Stimulated activated CD8-positive, alpha-beta memory T cell treated with anti-CD3 and anti-CD28 coated beads, Interleukin-7, amount 100 ng/mL, for 4 hours (primary cell): ENCODE measurements at regions not wholly inside any gene's neighbourhood (a gene's known extent, or its start where the extent isn't known, plus 50 kb on each side); places are given as distances from the start of the nearest gene placed in this dataset.

Experiments
- DNase-seq, 2 donors: peaks; one replicate each; pipeline ENCODE4 v3.0.0-alpha.2; 2020; ENCODE audit warnings: low read depth in 2 of 2

- DNase-seq = no peak
These were observed 135.1 kb upstream of the CHST15 start for GRCh38 chr10:124228471-124228870.

GRCh38 chr10:124227988-124228387, 134.6 kb upstream of the CHST15 start:
- no peak for DNase-seq

GRCh38 chr10:124227055-124227975, 133.9 kb upstream of the CHST15 start:
- no peak for DNase-seq

DNA sequence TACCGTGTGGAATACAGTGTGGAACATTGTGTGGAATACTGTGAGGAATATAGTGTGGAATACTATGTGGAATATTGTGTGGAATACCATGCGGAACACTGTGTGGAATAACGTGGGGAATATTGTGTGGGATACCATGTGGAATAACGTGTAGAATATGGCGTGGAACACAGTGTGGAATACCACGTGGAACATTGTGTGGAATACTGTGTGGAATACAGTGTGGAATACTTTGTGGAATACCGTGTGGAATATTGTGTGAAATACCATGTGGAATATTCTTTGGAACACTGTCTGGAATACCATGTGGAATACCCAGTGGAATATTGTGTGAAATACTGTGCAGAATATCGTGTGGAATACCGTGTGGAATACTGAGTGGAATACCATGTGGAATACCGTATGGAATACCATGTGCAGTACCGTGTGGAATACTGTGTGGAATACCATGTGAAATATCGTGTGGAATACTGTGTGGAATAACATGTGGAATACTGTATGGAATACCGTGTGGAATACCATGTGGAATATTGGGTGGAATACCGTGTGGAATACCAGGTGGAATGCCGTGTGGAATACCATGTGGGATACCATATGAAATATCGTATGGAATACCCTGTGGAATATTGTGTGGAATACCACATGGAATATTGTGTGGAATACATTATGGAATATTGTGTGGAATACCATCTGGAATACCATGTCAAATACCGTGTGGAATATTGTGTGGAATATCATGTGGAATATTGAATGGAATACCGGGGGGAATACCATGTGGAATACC, 133.1 kb upstream of the CHST15 start:
- no peak for DNase-seq

GRCh38 chr10:124225467-124226270, 132.3 kb upstream of the CHST15 start:
- no peak for DNase-seq

GRCh38 chr10:124225029-124225466, 131.7 kb upstream of the CHST15 start:
- DNase-seq = no peak

DNA sequence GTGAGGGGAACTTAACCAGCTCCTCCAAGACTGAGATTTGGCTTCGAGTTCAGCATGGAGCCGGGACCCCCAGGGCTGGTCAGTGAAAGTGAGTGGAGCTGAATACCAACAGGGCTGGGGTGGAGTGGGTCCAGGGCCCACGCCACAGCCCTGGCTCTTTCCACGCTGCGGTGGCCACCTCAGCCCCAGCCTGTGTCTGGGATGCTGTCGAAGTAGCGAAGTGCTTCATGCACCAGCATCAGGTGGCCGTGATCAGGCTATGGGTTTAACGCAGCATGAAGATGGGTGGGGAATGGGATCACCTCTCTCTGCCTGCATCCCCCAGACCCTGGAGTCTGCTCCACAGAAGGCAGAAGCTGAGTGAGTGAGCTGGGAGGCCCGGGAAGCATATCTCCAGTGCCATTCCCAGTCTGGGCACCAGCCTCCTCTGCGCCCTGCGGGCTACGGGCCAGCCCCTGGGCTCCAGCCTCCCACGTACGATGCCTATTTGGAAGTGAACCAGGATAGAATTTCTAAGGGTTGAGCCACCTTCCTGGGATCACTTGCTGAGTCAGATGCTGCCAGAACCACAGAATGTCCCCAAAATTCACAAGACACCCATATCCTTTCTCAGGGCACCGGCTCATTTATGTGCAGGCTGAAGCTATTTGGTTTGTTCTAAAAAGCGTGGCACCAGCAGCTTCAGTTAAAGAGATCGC, 131.1 kb upstream of the CHST15 start:
- DNase-seq = no peak

GRCh38 chr10:124223711-124224085, 130.3 kb upstream of the CHST15 start:
- no peak for DNase-seq

DNA sequence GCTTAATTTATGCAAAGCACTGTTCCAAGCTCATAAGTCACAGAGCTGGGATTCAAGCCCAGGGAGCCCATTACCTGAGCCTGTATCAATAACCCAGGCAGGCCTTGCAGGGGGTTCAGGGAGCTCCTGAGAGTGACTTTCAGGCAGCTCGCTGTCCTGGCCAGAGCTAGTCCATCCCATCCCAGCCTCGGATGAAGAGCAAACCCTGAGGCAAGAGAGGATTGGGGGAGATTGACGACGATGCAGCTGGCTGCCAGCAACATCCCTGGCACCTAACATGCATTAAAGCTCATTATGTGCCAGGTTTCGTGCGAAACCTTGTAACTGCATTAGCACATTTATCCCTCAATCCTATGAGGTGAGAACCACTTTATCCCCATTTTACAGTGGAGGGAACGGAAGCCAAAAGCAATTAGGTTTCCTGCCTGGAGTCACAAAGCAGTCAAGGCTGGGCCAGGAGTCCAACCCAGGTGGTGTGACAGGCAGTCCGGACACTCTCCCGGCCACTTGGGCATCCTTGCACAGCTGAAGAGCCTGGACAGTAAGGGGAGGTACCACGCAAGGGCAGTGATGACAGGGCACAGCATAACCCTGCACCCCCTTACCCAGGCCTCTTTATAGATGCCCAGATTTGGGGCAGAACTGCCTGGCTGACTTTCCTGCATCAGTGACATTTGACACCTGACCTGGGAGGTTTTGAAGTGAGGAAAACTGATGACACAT, 129.8 kb upstream of the CHST15 start:
- DNase-seq = no peak

DNA sequence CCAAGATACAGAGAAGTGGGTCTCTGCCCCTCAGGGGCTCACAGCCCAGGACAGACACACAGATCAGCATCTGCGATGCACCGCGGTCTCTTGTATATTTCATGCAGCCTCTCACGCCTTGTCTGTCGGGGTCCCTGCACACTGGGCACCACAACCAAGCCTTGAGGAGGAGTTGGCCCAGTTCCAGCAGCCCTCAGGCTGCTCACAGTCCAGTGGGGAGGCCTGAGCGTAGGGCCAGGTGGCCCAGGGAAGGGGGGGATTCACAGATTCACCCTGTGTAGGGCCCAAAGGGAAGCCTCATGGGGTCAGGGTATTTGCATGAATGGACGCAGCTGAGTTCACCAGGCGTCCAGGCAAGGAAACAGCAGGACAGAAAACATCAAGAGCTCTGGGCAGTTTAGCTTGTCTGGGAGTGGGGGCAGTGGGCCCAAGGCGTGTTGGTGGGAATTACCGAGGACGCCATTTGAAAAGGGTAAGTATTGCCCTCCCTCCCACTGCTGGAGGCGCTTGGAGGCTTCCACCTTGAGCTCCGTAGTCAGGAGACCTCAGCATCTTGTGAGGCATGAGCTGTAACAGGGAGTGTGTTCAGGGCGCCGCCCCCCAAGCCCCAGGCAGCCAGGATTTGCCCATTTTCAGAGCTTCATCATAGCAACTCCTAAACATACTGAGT, 129.1 kb upstream of the CHST15 start:
- no peak for DNase-seq

GRCh38 chr10:124221356-124222317, 128.2 kb upstream of the CHST15 start:
- no peak for DNase-seq

DNA sequence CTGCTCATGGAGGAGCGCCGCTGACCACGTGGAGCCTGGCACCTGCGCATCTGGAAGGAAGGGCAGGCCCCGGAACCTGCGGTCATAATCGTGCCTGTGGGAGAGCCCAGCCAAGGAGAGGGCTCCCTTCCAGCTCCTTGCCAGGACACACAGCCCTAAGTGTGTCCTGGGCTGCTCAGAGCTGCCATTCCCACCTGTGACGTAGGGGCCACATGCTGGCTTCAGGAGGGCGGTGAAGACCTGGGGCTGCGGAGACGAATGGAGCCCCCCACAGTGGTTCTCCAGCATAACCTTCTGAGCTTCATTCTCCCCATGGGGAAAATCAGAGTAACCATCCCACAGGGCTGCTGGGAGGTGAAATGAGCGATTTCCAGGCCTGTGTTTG, 127.6 kb upstream of the CHST15 start:
- DNase-seq = no peak

DNA sequence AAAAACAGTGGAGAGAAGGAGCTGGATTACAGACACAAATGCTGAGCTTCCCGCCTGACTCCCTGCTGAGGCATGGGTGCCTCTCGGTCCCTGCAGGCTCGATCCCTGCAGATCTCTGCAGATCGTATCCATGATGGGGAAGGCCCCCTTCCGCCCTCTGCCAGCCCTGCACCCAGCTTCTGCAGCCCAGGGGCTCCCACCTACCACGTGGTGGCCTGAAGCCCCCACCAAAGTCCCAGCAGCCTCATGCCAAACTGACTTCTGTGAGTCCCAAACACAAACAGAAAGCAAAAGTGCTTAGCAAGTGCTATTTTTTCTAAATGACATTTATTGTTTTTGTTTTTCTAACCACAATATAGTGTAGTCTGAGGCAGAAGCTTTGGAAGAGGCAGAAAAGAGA, 127.1 kb upstream of the CHST15 start:
- DNase-seq = no peak

GRCh38 chr10:124219655-124220054, 126.3 kb upstream of the CHST15 start:
- no peak for DNase-seq

DNA sequence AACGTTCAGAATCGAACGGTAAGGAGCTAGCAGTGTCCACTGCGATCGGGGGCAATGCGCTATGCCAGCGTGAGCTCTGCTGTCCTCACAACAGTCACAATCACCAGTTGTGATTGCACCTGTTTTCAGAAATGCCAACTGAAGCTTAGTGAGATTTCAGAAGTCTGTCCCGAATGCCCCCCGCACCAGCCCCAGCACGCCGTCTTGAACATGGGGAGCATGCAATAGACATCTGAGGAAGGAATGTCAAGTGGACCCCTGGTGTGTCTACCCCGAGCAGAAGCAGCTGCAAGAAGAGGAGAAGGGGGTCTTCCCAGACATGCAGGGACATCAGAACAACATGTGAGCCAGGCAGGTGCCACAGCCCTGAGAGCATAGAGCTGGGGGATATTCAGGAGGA, 125.7 kb upstream of the CHST15 start:
- DNase-seq = no peak

- DNase-seq = no peak
These were observed 124.8 kb upstream of the CHST15 start for GRCh38 chr10:124217906-124218804.

- DNase-seq = no peak
These were observed 123.6 kb upstream of the CHST15 start for GRCh38 chr10:124217031-124217430.
